Astrocyte (in vitro differentiated cells and primary cell): ENCODE measurements at regions not wholly inside any gene's neighbourhood (a gene's known extent, or its start where the extent isn't known, plus 50 kb on each side); places are given as distances from the start of the nearest gene placed in this dataset.

Experiments used
- CTCF ChIP-seq: IDR thresholded peaks from 2 replicates; pipeline ENCODE4 v1.5.1; 2011; ENCODE audit warnings: low read depth, mild to moderate bottlenecking, inconsistent platforms, low read length, moderate library complexity; ENCODE audit not compliant: insufficient read depth
- EZH2 ChIP-seq: IDR thresholded peaks from 2 replicates; pipeline ENCODE4 v1.6.1; 2012; ENCODE audit warnings: mild to moderate bottlenecking, low read length, inconsistent platforms; ENCODE audit not compliant: insufficient read depth

DNA sequence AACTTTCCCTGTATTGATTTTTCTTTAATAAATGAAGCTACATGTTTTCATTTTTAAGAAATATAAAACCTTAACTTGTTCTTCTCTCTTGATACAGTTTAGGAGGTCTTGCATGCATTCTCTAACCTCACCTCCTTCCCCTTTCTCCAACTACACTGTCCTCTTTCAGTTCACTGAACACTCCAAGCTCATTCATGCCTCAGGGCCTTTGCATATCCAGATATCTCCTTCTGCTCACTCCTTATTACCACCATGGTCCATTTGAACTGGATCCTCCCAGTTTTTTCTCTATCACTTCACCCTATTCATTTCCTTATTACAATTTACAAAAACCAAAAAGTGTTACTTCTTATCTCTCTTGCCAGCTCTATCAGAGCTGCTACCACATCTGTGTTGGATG is 242.9 kb upstream of the PLEKHG7 start:
- no peak for TF ChIP-seq CTCF
- TF ChIP-seq EZH2, result no peak
